H1 (cell line): ENCODE measurements at regions not wholly inside any gene's neighbourhood (a gene's known extent, or its start where the extent isn't known, plus 50 kb on each side); places are given as distances from the start of the nearest gene placed in this dataset.

Experiments
- BRCA1 ChIP-seq: IDR thresholded peaks from 2 replicates; pipeline ENCODE4 v1.6.1; 2012; ENCODE audit warnings: low read depth, low read length, improper control_type of control experiment
- CHD1 ChIP-seq: IDR thresholded peaks from 2 replicates; pipeline ENCODE4 v1.6.1; 2012; ENCODE audit warnings: low read depth, low read length, improper control_type of control experiment
- CHD2 ChIP-seq: IDR thresholded peaks from 2 replicates; pipeline ENCODE4 v1.6.1; 2012; ENCODE audit warnings: low read length, improper control_type of control experiment
- CREB1 ChIP-seq: IDR thresholded peaks from 2 replicates; pipeline ENCODE4 v1.6.1; 2012; ENCODE audit warnings: inconsistent platforms
- CTCF ChIP-seq, 3 experiments: IDR thresholded peaks; 1 replicate in 2 of 3; 2 replicates in 1 of 3; pipeline versions ENCODE4 v1.5.1 to v1.6.1; 2011; ENCODE audit warnings: low read length in 3 of 3, mild to moderate bottlenecking in 3 of 3, inconsistent platforms in 2 of 3, low read depth in 1 of 3, moderate library complexity in 1 of 3; ENCODE audit not compliant: insufficient read depth in 1 of 3; ENCODE audit errors: control extremely low read depth in 1 of 3
- EZH2 ChIP-seq: fragments of 200-600 bp; sonication (generic); IDR thresholded peaks from 2 replicates; pipeline ENCODE4 v1.7.1; 2012; ENCODE audit warnings: low read depth, mild to moderate bottlenecking, moderate library complexity, low read length, inconsistent platforms; ENCODE audit not compliant: severe bottlenecking
- FOSL1 ChIP-seq: IDR thresholded peaks from 2 replicates; pipeline ENCODE4 v1.6.1; 2011; ENCODE audit warnings: mild to moderate bottlenecking, low read depth, low read length, moderate library complexity; ENCODE audit not compliant: insufficient read depth
- POLR2A ChIP-seq, 2 experiments: IDR thresholded peaks; 1 replicate in 1 of 2; 2 replicates in 1 of 2; pipeline ENCODE4 v1.6.1; 2011; ENCODE audit warnings: low read depth in 2 of 2, low read length in 2 of 2, mild to moderate bottlenecking in 2 of 2; ENCODE audit errors: control extremely low read depth in 1 of 2
- POLR2AphosphoS5 ChIP-seq: IDR thresholded peaks from 2 replicates; pipeline ENCODE4 v1.6.1; 2011; ENCODE audit warnings: low read depth, low read length
- SIN3A ChIP-seq, 2 experiments: IDR thresholded peaks in 1 of 2; conservative IDR thresholded peaks in 1 of 2; 2 replicates each; pipeline ENCODE4 v1.6.1; 2011 to 2012; ENCODE audit warnings: low read length in 2 of 2, improper control_type of control experiment in 1 of 2, low read depth in 1 of 2, mild to moderate bottlenecking in 1 of 2
- USF2 ChIP-seq: IDR thresholded peaks from 2 replicates; pipeline ENCODE4 v1.6.1; 2011; ENCODE audit warnings: low read length, improper control_type of control experiment

- TF ChIP-seq CHD2 (no peak), CHD1 (no peak), CREB1 (no peak), CTCF (IDR thresholded peaks at IDR 0.05; ENCODE audit: control extremely low read depth in 1 of 3, insufficient read depth in 1 of 3, low read depth in 1 of 3, low read length in 3 of 3) (no peak), SIN3A (conservative IDR thresholded peaks at IDR 0.05 in 1 of 2, IDR thresholded peaks at IDR 0.05 in 1 of 2; ENCODE audit: low read depth in 1 of 2, low read length in 2 of 2) (no peak), FOSL1 (no peak), USF2 (no peak), POLR2A (IDR thresholded peaks at IDR 0.05; ENCODE audit: control extremely low read depth in 1 of 2, low read depth in 2 of 2, low read length in 2 of 2) (no peak), EZH2 (no peak), POLR2AphosphoS5 (no peak), BRCA1 (no peak)
Observed at GRCh38 chr2:23215016-23215415, 170.0 kb upstream of the KLHL29 start.
